IMR-90 (cell line): ENCODE measurements at regions not wholly inside any gene's neighbourhood (a gene's known extent, or its start where the extent isn't known, plus 50 kb on each side); places are given as distances from the start of the nearest gene placed in this dataset.

ENCODE experiments used
- ATAC-seq: fragments of 200-7000 bp; cut with Tn5 transposase; 2 replicates; pipeline ENCODE4 v1.9.1; 2020; ENCODE audit warnings: low read depth, mild to moderate bottlenecking, moderate library complexity
- BruUV-seq: library from RNA; stranded (reverse); fragments of 400-500 nt; replicated peaks from 2 replicates; lab custom pipeline; 2021; lab: Mats Ljungman, UMichigan
- CTCF ChIA-PET: fragments of 300-600 bp; formaldehyde crosslinking; extraction: SDS; loops from one replicate; lab custom pipeline; 2021; ENCODE audit warnings: antibody characterized with exemption; lab: Yijun Ruan, JAX
- POLR2A ChIA-PET: fragments of 300-600 bp; sonication (Branson Sonifier 250); formaldehyde crosslinking; loops from one replicate; lab custom pipeline; 2022; ENCODE audit warnings: antibody characterized with exemption; ENCODE audit not compliant: unreplicated experiment; lab: Charles Lee
- DNase-seq: peaks from one replicate; pipeline ENCODE4 v3.0.0; 2013
- H2AFZ ChIP-seq: replicated peaks from 2 replicates; pipeline ENCODE3; 2013; ENCODE audit warnings: low read length, mild to moderate bottlenecking; ENCODE audit not compliant: poor library complexity
- H2AK5ac ChIP-seq: 2 replicates; pipeline ENCODE4 v1.6.1; 2013; ENCODE audit warnings: low read depth, low read length, inconsistent platforms
- H2AK9ac ChIP-seq: replicated peaks from 2 replicates; pipeline ENCODE3; 2013; ENCODE audit warnings: mild to moderate bottlenecking, low read depth, low read length, moderate library complexity; ENCODE audit not compliant: poor library complexity
- H2BK120ac ChIP-seq: 2 replicates; pipeline ENCODE4 v1.6.1; 2013; ENCODE audit warnings: low read depth, low read length, inconsistent platforms
- H2BK15ac ChIP-seq: 3 replicates; pipeline ENCODE4 v1.6.1; 2013; ENCODE audit warnings: low read depth, low read length, inconsistent platforms
- H2BK20ac ChIP-seq: 2 replicates; pipeline ENCODE4 v1.6.1; 2013; ENCODE audit warnings: low read depth, mild to moderate bottlenecking, inconsistent platforms, low read length, moderate library complexity
- H2BK5ac ChIP-seq: 2 replicates; pipeline ENCODE4 v1.6.1; 2013; ENCODE audit warnings: mild to moderate bottlenecking, low read depth, low read length, inconsistent platforms; ENCODE audit not compliant: poor library complexity, severe bottlenecking
- H3K14ac ChIP-seq: replicated peaks from 2 replicates; pipeline ENCODE4 v1.6.1; 2013; ENCODE audit warnings: low read depth, low read length, inconsistent platforms
- H3K18ac ChIP-seq: 2 replicates; pipeline ENCODE4 v1.6.1; 2013; ENCODE audit warnings: low read depth, low read length, control low read depth
- H3K23ac ChIP-seq: 2 replicates; pipeline ENCODE4 v1.6.1; 2013; ENCODE audit warnings: low read depth, low read length, inconsistent platforms
- H3K27ac ChIP-seq: 2 replicates; pipeline ENCODE4 v1.5.1; 2013; ENCODE audit warnings: mild to moderate bottlenecking, control low read depth, low read length; ENCODE audit not compliant: insufficient read depth
- H3K27me3 ChIP-seq: 2 replicates; pipeline ENCODE4 v1.6.1; 2013; ENCODE audit warnings: low read length; ENCODE audit not compliant: control insufficient read depth, insufficient read depth
- H3K36me3 ChIP-seq: 2 replicates; pipeline ENCODE4 v1.6.1; 2013; ENCODE audit warnings: low read length, mixed read lengths; ENCODE audit not compliant: control insufficient read depth, insufficient read depth
- H3K4ac ChIP-seq: 2 replicates; pipeline ENCODE4 v1.6.1; 2013; ENCODE audit warnings: low read depth, low read length, inconsistent platforms
- H3K4me1 ChIP-seq: 2 replicates; pipeline ENCODE4 v1.6.1; 2013; ENCODE audit warnings: low read length, mixed read lengths; ENCODE audit not compliant: control insufficient read depth, insufficient read depth
- H3K4me2 ChIP-seq: 2 replicates; pipeline ENCODE4 v1.6.1; 2013; ENCODE audit warnings: low read depth, mild to moderate bottlenecking, control low read depth, low read length, moderate library complexity
- H3K4me3 ChIP-seq: 2 replicates; pipeline ENCODE4 v1.5.1; 2013; ENCODE audit warnings: low read depth, mild to moderate bottlenecking, control low read depth, low read length, moderate library complexity; ENCODE audit not compliant: insufficient read depth
- H3K56ac ChIP-seq: 2 replicates; pipeline ENCODE4 v1.6.1; 2013; ENCODE audit warnings: low read length, inconsistent platforms; ENCODE audit not compliant: insufficient read depth; ENCODE audit errors: extremely low read depth
- H3K79me1 ChIP-seq, 2 experiments: 2 replicates each; pipeline ENCODE4 v1.6.1; 2013; ENCODE audit warnings: low read length in 2 of 2, inconsistent platforms in 1 of 2, low read depth in 1 of 2
- H3K9ac ChIP-seq: 2 replicates; pipeline ENCODE4 v1.6.1; 2013; ENCODE audit warnings: low read depth, low read length, control low read depth
- H3K9me1 ChIP-seq: 2 replicates; pipeline ENCODE4 v1.6.1; 2013; ENCODE audit warnings: low read length, inconsistent platforms; ENCODE audit not compliant: insufficient read depth
- H3K9me3 ChIP-seq: 2 replicates; pipeline ENCODE4 v1.6.1; 2013; ENCODE audit warnings: low read length; ENCODE audit not compliant: control insufficient read depth, insufficient read depth
- H4K20me1 ChIP-seq: 2 replicates; pipeline ENCODE4 v1.6.1; 2013; ENCODE audit warnings: low read length, inconsistent platforms; ENCODE audit not compliant: insufficient read depth
- H4K5ac ChIP-seq: 2 replicates; pipeline ENCODE4 v1.6.1; 2013; ENCODE audit warnings: mild to moderate bottlenecking, low read depth, low read length, control low read depth
- H4K8ac ChIP-seq, 2 experiments: 2 replicates each; pipeline ENCODE4 v1.6.1; 2013; ENCODE audit warnings: low read depth in 2 of 2, low read length in 2 of 2, control low read depth in 1 of 2, inconsistent platforms in 1 of 2
- H4K91ac ChIP-seq: 2 replicates; pipeline ENCODE4 v1.6.1; 2013; ENCODE audit warnings: low read depth, low read length, inconsistent platforms; ENCODE audit not compliant: insufficient read depth
- BHLHE40 ChIP-seq: fragments of 150-350 bp; IDR thresholded peaks from 2 replicates; pipeline ENCODE4 v1.6.1; 2016; ENCODE audit warnings: mild to moderate bottlenecking, low read depth, low read length
- CEBPB ChIP-seq: IDR thresholded peaks from 2 replicates; pipeline ENCODE4 v1.6.1; 2012; ENCODE audit warnings: low read depth, low read length, improper control_type of control experiment
- CHD1 ChIP-seq: IDR thresholded peaks from 2 replicates; pipeline ENCODE4 v1.6.1; 2012; ENCODE audit warnings: low read depth, low read length, improper control_type of control experiment
- FOS ChIP-seq: fragments of 150-350 bp; IDR thresholded peaks from 2 replicates; pipeline ENCODE4 v1.6.1; 2016; ENCODE audit warnings: low read depth, low read length
- MAFK ChIP-seq: IDR thresholded peaks from 2 replicates; pipeline ENCODE4 v1.6.1; 2012; ENCODE audit warnings: low read depth, low read length, improper control_type of control experiment
- MAZ ChIP-seq: IDR thresholded peaks from 2 replicates; pipeline ENCODE4 v1.6.1; 2012; ENCODE audit warnings: low read depth, mild to moderate bottlenecking, low read length, improper control_type of control experiment, moderate library complexity, borderline replicate concordance
- MXI1 ChIP-seq: IDR thresholded peaks from 2 replicates; pipeline ENCODE4 v1.6.1; 2012; ENCODE audit warnings: low read depth, mild to moderate bottlenecking, low read length, moderate library complexity, borderline replicate concordance
- NFE2L2 ChIP-seq: fragments of 150-350 bp; IDR thresholded peaks from 2 replicates; pipeline ENCODE4 v1.6.1; 2016; ENCODE audit warnings: low read depth, mild to moderate bottlenecking, low read length
- POLR2A ChIP-seq: IDR thresholded peaks from 2 replicates; pipeline ENCODE4 v1.6.1; 2012; ENCODE audit warnings: mild to moderate bottlenecking, low read depth, low read length
- RAD21 ChIP-seq: IDR thresholded peaks from 2 replicates; pipeline ENCODE4 v1.6.1; 2012; ENCODE audit warnings: low read length, improper control_type of control experiment
- RCOR1 ChIP-seq: IDR thresholded peaks from 2 replicates; pipeline ENCODE4 v1.6.1; 2012; ENCODE audit warnings: mild to moderate bottlenecking, low read length, improper control_type of control experiment; ENCODE audit not compliant: insufficient replicate concordance
- RFX5 ChIP-seq: IDR thresholded peaks from 2 replicates; pipeline ENCODE4 v1.8.0; 2012; ENCODE audit warnings: low read depth, mild to moderate bottlenecking, low read length, moderate library complexity
- SMC3 ChIP-seq: fragments of 150-350 bp; IDR thresholded peaks from 2 replicates; pipeline ENCODE4 v1.6.1; 2016; ENCODE audit warnings: low read depth, mild to moderate bottlenecking, antibody characterized with exemption, low read length, moderate library complexity
- WGBS, 2 experiments: methylation state at CpG; one replicate each; pipeline versions ENCODE4 v1.1.5 to v1.1.7; 2013; ENCODE audit warnings: missing lambda C conversion rate in 2 of 2; ENCODE audit not compliant: insufficient read length in 1 of 2; ENCODE audit errors: extremely low coverage in 2 of 2; 5-methylcytosine and 5-hydroxymethylcytosine counted together
- dilution Hi-C: fragments of 300-500 bp; cut with HindIII; formaldehyde crosslinking; loops from one replicate; pipeline ENCODE4 v1.14.3; 2018; ENCODE audit warnings: low sequenced_read_pairs; ENCODE audit not compliant: unreplicated experiment
- in situ Hi-C: fragments of 300-500 bp; cut with MboI; formaldehyde crosslinking; loops from 3 replicates; pipeline ENCODE4 v1.14.3; 2019; ENCODE audit warnings: low sequenced_read_pairs, inconsistent platforms, mixed read lengths
- intact Hi-C: fragments of 100-400 bp; cut with micrococcal nuclease; formaldehyde crosslinking; loops from 2 replicates; pipeline ENCODE4 v1.10.0; 2022
- TF ChIP-seq, protein P1 (sequence below): fragments of 150-350 bp; IDR thresholded peaks from 2 replicates; pipeline ENCODE4 v1.6.1; 2016; ENCODE audit warnings: low read depth, mild to moderate bottlenecking, low read length, moderate library complexity, borderline replicate concordance
- TF ChIP-seq, protein P2 (sequence below): fragments of 150-350 bp; IDR thresholded peaks from 2 replicates; pipeline ENCODE4 v1.6.1; 2017; ENCODE audit warnings: mild to moderate bottlenecking, antibody characterized with exemption, low read length, low read depth
- TF ChIP-seq, protein P3 (sequence below): conservative IDR thresholded peaks from 2 replicates; pipeline ENCODE4 v1.5.1; 2012; ENCODE audit warnings: mild to moderate bottlenecking, low read depth, low read length, improper control_type of control experiment

- Histone ChIP-seq H2AK5ac (no peak overlapping the region), H4K8ac (no peak overlapping the region), H4K5ac (no peak overlapping the region), H3K14ac (no peak overlapping the region), H3K23ac (no peak overlapping the region), H3K9me1 (no peaks in the 10 kb centered on the region), H3K4me3 (no peak overlapping the region), H3K4me2 (no peak overlapping the region), H3K9ac (no peak overlapping the region), H2BK5ac (no peak overlapping the region), H2BK15ac (no peak overlapping the region), H2AK9ac (no peak overlapping the region), H3K36me3 (no peaks in the 10 kb centered on the region), H3K27me3 (no peaks in the 10 kb centered on the region), H3K27ac (no peak overlapping the region), H2AFZ (no peak overlapping the region), H3K56ac (no peak overlapping the region), H3K4ac (no peak overlapping the region), H4K91ac (no peak overlapping the region), H3K9me3 (peaks cover 22% of the 10 kb centered on the region), H3K79me1 (no peaks in the 10 kb centered on the region), H4K20me1 (no peaks in the 10 kb centered on the region), H3K18ac (no peak overlapping the region), H3K4me1 (no peaks in the 10 kb centered on the region), H2BK120ac (no peak overlapping the region), H2BK20ac (no peak overlapping the region)
- no peak for ATAC-seq
- BruUV-seq: no TSS peak
- dilution Hi-C loops: no loop called here
- WGBS, 2 experiments: 5% methylated on average over 3 of the region's 20 CpGs; no CpG with 5 or more reads in 1 of the 2 experiments
- intact Hi-C loops: no loop called here
- no peak for DNase-seq
- TF ChIP-seq MAFK (no peak), RCOR1 (no peak), CHD1 (no peak), NFE2L2 (no peak), MAZ (no peak), RFX5 (no peak), FOS (no peak), CEBPB (no peak), BHLHE40 (no peak), SMC3 (no peak), POLR2A (no peak), RAD21 (no peak), MXI1 (no peak)
- TF ChIP-seq, protein P1, sequence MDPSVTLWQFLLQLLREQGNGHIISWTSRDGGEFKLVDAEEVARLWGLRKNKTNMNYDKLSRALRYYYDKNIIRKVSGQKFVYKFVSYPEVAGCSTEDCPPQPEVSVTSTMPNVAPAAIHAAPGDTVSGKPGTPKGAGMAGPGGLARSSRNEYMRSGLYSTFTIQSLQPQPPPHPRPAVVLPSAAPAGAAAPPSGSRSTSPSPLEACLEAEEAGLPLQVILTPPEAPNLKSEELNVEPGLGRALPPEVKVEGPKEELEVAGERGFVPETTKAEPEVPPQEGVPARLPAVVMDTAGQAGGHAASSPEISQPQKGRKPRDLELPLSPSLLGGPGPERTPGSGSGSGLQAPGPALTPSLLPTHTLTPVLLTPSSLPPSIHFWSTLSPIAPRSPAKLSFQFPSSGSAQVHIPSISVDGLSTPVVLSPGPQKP: no peak
- TF ChIP-seq, protein P2, sequence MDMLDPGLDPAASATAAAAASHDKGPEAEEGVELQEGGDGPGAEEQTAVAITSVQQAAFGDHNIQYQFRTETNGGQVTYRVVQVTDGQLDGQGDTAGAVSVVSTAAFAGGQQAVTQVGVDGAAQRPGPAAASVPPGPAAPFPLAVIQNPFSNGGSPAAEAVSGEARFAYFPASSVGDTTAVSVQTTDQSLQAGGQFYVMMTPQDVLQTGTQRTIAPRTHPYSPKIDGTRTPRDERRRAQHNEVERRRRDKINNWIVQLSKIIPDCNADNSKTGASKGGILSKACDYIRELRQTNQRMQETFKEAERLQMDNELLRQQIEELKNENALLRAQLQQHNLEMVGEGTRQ: no peak
- TF ChIP-seq, protein P3, sequence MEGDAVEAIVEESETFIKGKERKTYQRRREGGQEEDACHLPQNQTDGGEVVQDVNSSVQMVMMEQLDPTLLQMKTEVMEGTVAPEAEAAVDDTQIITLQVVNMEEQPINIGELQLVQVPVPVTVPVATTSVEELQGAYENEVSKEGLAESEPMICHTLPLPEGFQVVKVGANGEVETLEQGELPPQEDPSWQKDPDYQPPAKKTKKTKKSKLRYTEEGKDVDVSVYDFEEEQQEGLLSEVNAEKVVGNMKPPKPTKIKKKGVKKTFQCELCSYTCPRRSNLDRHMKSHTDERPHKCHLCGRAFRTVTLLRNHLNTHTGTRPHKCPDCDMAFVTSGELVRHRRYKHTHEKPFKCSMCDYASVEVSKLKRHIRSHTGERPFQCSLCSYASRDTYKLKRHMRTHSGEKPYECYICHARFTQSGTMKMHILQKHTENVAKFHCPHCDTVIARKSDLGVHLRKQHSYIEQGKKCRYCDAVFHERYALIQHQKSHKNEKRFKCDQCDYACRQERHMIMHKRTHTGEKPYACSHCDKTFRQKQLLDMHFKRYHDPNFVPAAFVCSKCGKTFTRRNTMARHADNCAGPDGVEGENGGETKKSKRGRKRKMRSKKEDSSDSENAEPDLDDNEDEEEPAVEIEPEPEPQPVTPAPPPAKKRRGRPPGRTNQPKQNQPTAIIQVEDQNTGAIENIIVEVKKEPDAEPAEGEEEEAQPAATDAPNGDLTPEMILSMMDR: no peak
- CTCF ChIA-PET: no interaction called here
- in situ Hi-C loops: no loop called here
- POLR2A ChIA-PET: no interaction called here
Observed at GRCh38 chr10:128907155-128907941, 559.7 kb upstream of the MGMT start.
